K562 (cell line): ENCODE measurements at regions not wholly inside any gene's neighbourhood (a gene's known extent, or its start where the extent isn't known, plus 50 kb on each side); places are given as distances from the start of the nearest gene placed in this dataset.

Source experiments
- ATAC-seq: fragments of 200-7000 bp; cut with Tn5 transposase; 3 replicates; pipeline ENCODE4 v1.9.1; 2020; ENCODE audit warnings: moderate library complexity
- BruUV-seq: library from RNA; stranded (reverse); fragments of 400-500 nt; replicated peaks from 2 replicates; lab custom pipeline; 2021; lab: Mats Ljungman, UMichigan
- CTCF ChIA-PET: fragments of 300-600 bp; formaldehyde crosslinking; extraction: SDS; loops from one replicate; lab custom pipeline; 2021; ENCODE audit warnings: low intra/inter-chr PET ratio; lab: Yijun Ruan, JAX
- POLR2A ChIA-PET: fragments of 300-600, 350-650 bp; sonication (Branson Sonifier 250); formaldehyde crosslinking; extraction: SDS; loops from one replicate; lab custom pipeline; 2021; ENCODE audit warnings: antibody characterized with exemption, inconsistent platforms; lab: Yijun Ruan, JAX
- DNase-seq, 4 experiments: peaks; one replicate each; pipeline versions ENCODE4 v3.0.0 to v3.0.0-alpha.2; 2011 to 2018; ENCODE audit warnings: low spot score in 3 of 4, mixed read lengths in 3 of 4; ENCODE audit errors: extremely low read depth in 1 of 4
- FAIRE-seq: peaks from 2 replicates; lab custom pipeline; 2011; peaks lifted over from hg19 to GRCh38; lab: Jason Lieb, UNC
- H2AFZ ChIP-seq: 2 replicates; pipeline ENCODE4 v1.6.0; 2011; ENCODE audit warnings: low read depth, low read length, control low read depth, inconsistent platforms
- H3K27ac ChIP-seq: fragments of 200-600 bp; 3 replicates; pipeline ENCODE4 v1.8.0; 2011; ENCODE audit warnings: low read depth, mild to moderate bottlenecking, control low read depth, inconsistent platforms, low read length, moderate library complexity, mixed read lengths; ENCODE audit errors: extremely low read depth
- H3K27me3 ChIP-seq, 2 experiments: fragments of 300-600 bp in 1 of 2; 2 replicates in 1 of 2; 3 replicates in 1 of 2; pipeline versions ENCODE4 v1.6.0 to v1.8.0; 2011; ENCODE audit warnings: inconsistent platforms in 2 of 2, low read length in 2 of 2, mild to moderate bottlenecking in 1 of 2, mixed read lengths in 1 of 2, moderate library complexity in 1 of 2; ENCODE audit not compliant: control insufficient read depth in 2 of 2, insufficient read depth in 2 of 2
- H3K36me3 ChIP-seq: fragments of 300-600 bp; 3 replicates; pipeline ENCODE4 v1.8.0; 2011; ENCODE audit warnings: mild to moderate bottlenecking, low read length, inconsistent platforms; ENCODE audit not compliant: control insufficient read depth, insufficient read depth
- H3K4me1 ChIP-seq, 2 experiments: fragments of 200-600 bp in 1 of 2; replicated peaks in 1 of 2; 2 replicates in 1 of 2; 3 replicates in 1 of 2; pipeline versions ENCODE4 v1.5.1 to v1.8.0; 2011; ENCODE audit warnings: inconsistent platforms in 2 of 2, low read length in 2 of 2, mild to moderate bottlenecking in 1 of 2, mixed read lengths in 1 of 2, moderate library complexity in 1 of 2; ENCODE audit not compliant: control insufficient read depth in 2 of 2, insufficient read depth in 2 of 2
- H3K4me2 ChIP-seq: 2 replicates; pipeline ENCODE4 v1.6.1; 2011; ENCODE audit warnings: low read length, control low read depth, inconsistent platforms, mixed read lengths; ENCODE audit not compliant: insufficient read depth
- H3K4me3 ChIP-seq: fragments of 200-600 bp; sonication (generic), shearing (Covaris generic); 2 replicates; pipeline ENCODE4 v1.5.1; 2016; ENCODE audit warnings: control low read depth, inconsistent platforms
- H3K79me2 ChIP-seq: fragments of 200-600 bp; 3 replicates; pipeline ENCODE4 v1.8.0; 2011; ENCODE audit warnings: low read length, inconsistent platforms; ENCODE audit not compliant: control insufficient read depth, insufficient read depth
- H3K9ac ChIP-seq, 2 experiments: 2 replicates each; pipeline versions ENCODE4 v1.6.0 to v1.6.1; 2011; ENCODE audit warnings: low read depth in 2 of 2, low read length in 2 of 2, control low read depth in 1 of 2, inconsistent platforms in 1 of 2, mild to moderate bottlenecking in 1 of 2, mixed read lengths in 1 of 2; ENCODE audit not compliant: insufficient read depth in 1 of 2
- H3K9me1 ChIP-seq: one replicate; pipeline ENCODE4 v1.6.0; 2011; ENCODE audit warnings: inconsistent platforms, mild to moderate bottlenecking, low read length, moderate library complexity; ENCODE audit not compliant: control insufficient read depth, insufficient read depth
- H3K9me3 ChIP-seq: replicated peaks from 2 replicates; pipeline ENCODE4 v1.5.1; 2011; ENCODE audit warnings: low read depth, low read length, inconsistent platforms; ENCODE audit not compliant: control insufficient read depth, insufficient read depth
- H4K20me1 ChIP-seq: replicated peaks from 2 replicates; pipeline ENCODE4 v1.6.1; 2011; ENCODE audit warnings: low read length, inconsistent platforms, mixed read lengths; ENCODE audit not compliant: control insufficient read depth, insufficient read depth
- C11orf30 ChIP-seq: fragments of 450-650 bp; IDR thresholded peaks from 2 replicates; pipeline ENCODE4 v1.6.1; 2016; ENCODE audit warnings: low read depth, mild to moderate bottlenecking
- CTCF ChIP-seq, 3 experiments: IDR thresholded peaks in 2 of 3; conservative IDR thresholded peaks in 1 of 3; 2 replicates each; pipeline ENCODE4 v1.5.1; 2011 to 2012; ENCODE audit warnings: low read length in 3 of 3, mild to moderate bottlenecking in 3 of 3, control low read depth in 2 of 3, improper control_type of control experiment in 1 of 3, inconsistent platforms in 1 of 3, low read depth in 1 of 3, mixed read lengths in 1 of 3, moderate library complexity in 1 of 3; ENCODE audit not compliant: insufficient read depth in 2 of 3
- FOSL1 ChIP-seq: fragments of 200-800 bp; sonication (Bioruptor generic); conservative IDR thresholded peaks from 2 replicates; pipeline ENCODE4 v1.6.1; 2016; ENCODE audit warnings: missing genetic modification characterization, missing compliant biosample characterization
- KAT8 ChIP-seq: fragments of 450-650 bp; IDR thresholded peaks from 2 replicates; pipeline ENCODE4 v1.6.1; 2016; ENCODE audit warnings: low read depth, mild to moderate bottlenecking
- PRDM10 ChIP-seq: fragments of 450-650 bp; IDR thresholded peaks from 2 replicates; pipeline ENCODE4 v1.6.1; 2018; ENCODE audit not compliant: partially characterized antibody
- RAD21 ChIP-seq, 2 experiments: fragments of 250-450 bp in 1 of 2; fragments of 450-650 bp in 1 of 2; sonication (Bioruptor Pico) in 1 of 2; formaldehyde crosslinking in 1 of 2; IDR thresholded peaks in 1 of 2; conservative IDR thresholded peaks in 1 of 2; 2 replicates each; pipeline versions ENCODE4 v1.4.0 to v1.8.0; 2020 to 2022; ENCODE audit warnings: mild to moderate bottlenecking in 2 of 2, moderate library complexity in 1 of 2
- WGBS: fragments of 100-300 bp; shearing (Covaris generic); methylation state at CpG from one replicate; pipeline ENCODE4 v1.1.6; 2016; ENCODE audit warnings: low coverage, mixed read lengths; ENCODE audit not compliant: insufficient coverage; ENCODE audit errors: missing lambda C conversion rate; 5-methylcytosine and 5-hydroxymethylcytosine counted together
- in situ Hi-C: fragments of 300-500 bp; cut with MboI; formaldehyde crosslinking; loops from 4 replicates; pipeline ENCODE4 v1.15.0; 2018; ENCODE audit warnings: inconsistent platforms, mixed read lengths
- intact Hi-C: fragments of 100-400 bp; cut with micrococcal nuclease; formaldehyde crosslinking; loops from 2 replicates; pipeline ENCODE4 v1.14.2; 2022

GRCh38 chr7:25031432-25031831 is 51.5 kb upstream of the OSBPL3 start:
- FAIRE-seq, result peak; percentile 49
- no peaks in the 10 kb centered on the region for H3K9me1 ChIP-seq
- intact Hi-C loops, result no loop called here
- H3K4me2 ChIP-seq, result no peak overlapping the region
- peaks cover 4 to 16% of the 10 kb centered on the region in 2 experiments; a peak in 3 of 5 replicates for H3K4me1 ChIP-seq
- TF ChIP-seq KAT8, result no peak
- peak; percentile 10 to 39 (median 34); a peak in 3 of 6 replicates for TF ChIP-seq CTCF (IDR thresholded peaks at IDR 0.05 in 2 of 3, conservative IDR thresholded peaks at IDR 0.05 in 1 of 3; ENCODE audit: insufficient read depth in 2 of 3, low read depth in 1 of 3, low read length in 3 of 3)
- TF ChIP-seq C11orf30, result 0 out of 2 replicates have a peak, but pooled peaks have one; percentile 25
- peak in 1 of 2 experiments; percentile 37; a peak in 1 of 4 replicates for TF ChIP-seq RAD21 (CRISPR knock-in tag; conservative IDR thresholded peaks at IDR 0.05 in 1 of 2, IDR thresholded peaks at IDR 0.05 in 1 of 2)
- no peak for TF ChIP-seq PRDM10
- peak; percentile 41; the same call in 1 of the 2 replicates for TF ChIP-seq FOSL1 (tag)
- TF ChIP-seq, all 486 proteins: peak for 4
- H3K27ac ChIP-seq, result no peak overlapping the region
- H3K79me2 ChIP-seq, result no peaks in the 10 kb centered on the region
- H3K27me3 ChIP-seq, result peaks cover 0 to 19% of the 10 kb centered on the region in 2 experiments; a peak in 3 of 5 replicates
- H3K9ac ChIP-seq, result no peak overlapping the region
- H3K9me3 ChIP-seq, result no peaks in the 10 kb centered on the region
- no peak overlapping the region for H2AFZ ChIP-seq
- no TSS peak for BruUV-seq
- POLR2A ChIA-PET, result no interaction called here
- no peaks in the 10 kb centered on the region for H3K36me3 ChIP-seq
- H4K20me1 ChIP-seq, result no peaks in the 10 kb centered on the region
- no peak overlapping the region for H3K4me3 ChIP-seq
- DNase-seq, result peak in 1 of 4 experiments; percentile 16
- ATAC-seq, result peak; percentile 69
- 91% methylated on average over 1 of the region's 1 CpG for WGBS
- CTCF ChIA-PET, result no interaction called here
- in situ Hi-C loops, result no loop called here
